SK-N-MC (cell line): ENCODE measurements at regions not wholly inside any gene's neighbourhood (a gene's known extent, or its start where the extent isn't known, plus 50 kb on each side); places are given as distances from the start of the nearest gene placed in this dataset.

ENCODE experiments used
- DNase-seq: peaks from one replicate; pipeline ENCODE4 v3.0.0-alpha.2; 2011; ENCODE audit warnings: low read depth, low spot score
- H3K27ac ChIP-seq: fragments of 200-600 bp; sonication (generic); 2 replicates; pipeline ENCODE4 v1.5.1; 2016; ENCODE audit warnings: mixed run types
- H3K36me3 ChIP-seq: fragments of 200-600 bp; sonication (generic); 2 replicates; pipeline ENCODE4 v1.6.1; 2017; ENCODE audit warnings: antibody characterized with exemption, low read length, mixed read lengths; ENCODE audit not compliant: insufficient read depth
- H3K4me3 ChIP-seq: fragments of 200-600 bp; sonication (generic); 2 replicates; pipeline ENCODE4 v1.5.1; 2016
- H3K9ac ChIP-seq: fragments of 200-600 bp; sonication (generic); 2 replicates; pipeline ENCODE4 v1.8.0; 2017; ENCODE audit warnings: mixed run types, mixed read lengths; ENCODE audit not compliant: insufficient read length
- H3K9me3 ChIP-seq: fragments of 200-600 bp; sonication (generic); 2 replicates; pipeline ENCODE4 v1.6.1; 2017; ENCODE audit warnings: low read depth, mild to moderate bottlenecking, antibody characterized with exemption, low read length, moderate library complexity, mixed read lengths
- EZH2 ChIP-seq: fragments of 200-600 bp; sonication (generic); IDR thresholded peaks from one replicate; pipeline ENCODE4 v1.6.1; 2017; ENCODE audit warnings: antibody characterized with exemption
- FOXP2 ChIP-seq: optimal IDR thresholded peaks from 2 replicates; pipeline ENCODE3; 2011; ENCODE audit warnings: mild to moderate bottlenecking, moderate library complexity; ENCODE audit not compliant: insufficient read depth; ENCODE audit errors: extremely low read length, control extremely low read depth
- POLR2AphosphoS5 ChIP-seq: IDR thresholded peaks from 2 replicates; pipeline ENCODE4 v1.6.1; 2012; ENCODE audit warnings: mild to moderate bottlenecking, low read depth, low read length, borderline replicate concordance

- H3K4me3 ChIP-seq = no peak overlapping the region
- no peaks in the 10 kb centered on the region for H3K9me3 ChIP-seq
- no peak overlapping the region for H3K27ac ChIP-seq
- H3K9ac ChIP-seq = no peak overlapping the region
- DNase-seq = no peak
- H3K36me3 ChIP-seq = no peaks in the 10 kb centered on the region
- TF ChIP-seq EZH2 (no peak), FOXP2 (no peak), POLR2AphosphoS5 (no peak)
Measured at GRCh38 chr13:24002206-24002815, 105.0 kb upstream of the C1QTNF9B start.

GRCh38 chr13:24004142-24004899 is 107.0 kb upstream of the C1QTNF9B start:
- no peak for DNase-seq
- H3K27ac ChIP-seq = no peak overlapping the region
- H3K36me3 ChIP-seq = no peaks in the 10 kb centered on the region
- no peak overlapping the region for H3K4me3 ChIP-seq
- no peak overlapping the region for H3K9ac ChIP-seq
- H3K9me3 ChIP-seq = no peaks in the 10 kb centered on the region
- TF ChIP-seq EZH2 (no peak), FOXP2 (no peak), POLR2AphosphoS5 (no peak)

GRCh38 chr13:24004971-24005370 is 107.7 kb upstream of the C1QTNF9B start:
- Histone ChIP-seq H3K4me3 (no peak overlapping the region), H3K9me3 (no peaks in the 10 kb centered on the region), H3K9ac (no peak overlapping the region), H3K27ac (no peak overlapping the region), H3K36me3 (no peaks in the 10 kb centered on the region)
- DNase-seq = no peak
- TF ChIP-seq POLR2AphosphoS5 = no peak
- no peak for TF ChIP-seq EZH2
- no peak for TF ChIP-seq FOXP2

GRCh38 chr13:24005755-24006281 is 108.5 kb upstream of the C1QTNF9B start:
- Histone ChIP-seq H3K4me3 (no peak overlapping the region), H3K9ac (no peak overlapping the region), H3K9me3 (no peaks in the 10 kb centered on the region), H3K36me3 (no peaks in the 10 kb centered on the region), H3K27ac (no peak overlapping the region)
- no peak for DNase-seq
- TF ChIP-seq POLR2AphosphoS5 (no peak), FOXP2 (no peak), EZH2 (no peak)

- Histone ChIP-seq H3K36me3 (no peaks in the 10 kb centered on the region), H3K9me3 (no peaks in the 10 kb centered on the region), H3K27ac (no peak overlapping the region), H3K9ac (no peak overlapping the region), H3K4me3 (no peak overlapping the region)
- no peak for DNase-seq
- no peak for TF ChIP-seq FOXP2
Measured at GRCh38 chr13:24006520-24007248, 109.4 kb upstream of the C1QTNF9B start.

GRCh38 chr13:24007979-24008620 is 110.8 kb upstream of the C1QTNF9B start:
- H3K27ac ChIP-seq = no peak overlapping the region
- no peak overlapping the region for H3K9ac ChIP-seq
- no peak for DNase-seq
- no peaks in the 10 kb centered on the region for H3K36me3 ChIP-seq
- no peak for TF ChIP-seq EZH2
- TF ChIP-seq POLR2AphosphoS5 = no peak
- TF ChIP-seq FOXP2 = no peak
- H3K4me3 ChIP-seq = no peak overlapping the region
- H3K9me3 ChIP-seq = no peaks in the 10 kb centered on the region

GRCh38 chr13:24008679-24009078 is 111.4 kb upstream of the C1QTNF9B start:
- Histone ChIP-seq H3K27ac (no peak overlapping the region), H3K9ac (no peak overlapping the region), H3K4me3 (no peak overlapping the region), H3K9me3 (no peaks in the 10 kb centered on the region), H3K36me3 (no peaks in the 10 kb centered on the region)
- DNase-seq = no peak
- TF ChIP-seq FOXP2 = no peak
- no peak for TF ChIP-seq POLR2AphosphoS5
- no peak for TF ChIP-seq EZH2

GRCh38 chr13:24011266-24011665 is 114.0 kb upstream of the C1QTNF9B start:
- Histone ChIP-seq H3K36me3 (no peaks in the 10 kb centered on the region), H3K27ac (no peak overlapping the region), H3K9me3 (no peaks in the 10 kb centered on the region), H3K4me3 (no peak overlapping the region), H3K9ac (no peak overlapping the region)
- TF ChIP-seq EZH2 = no peak
- TF ChIP-seq FOXP2 = no peak
- TF ChIP-seq POLR2AphosphoS5 = no peak
- no peak for DNase-seq

- Histone ChIP-seq H3K4me3 (no peak overlapping the region), H3K9ac (no peak overlapping the region), H3K36me3 (no peaks in the 10 kb centered on the region), H3K9me3 (no peaks in the 10 kb centered on the region), H3K27ac (no peak overlapping the region)
- no peak for TF ChIP-seq EZH2
- TF ChIP-seq FOXP2 = no peak
- TF ChIP-seq POLR2AphosphoS5 = no peak
- no peak for DNase-seq
Measured at GRCh38 chr13:24012648-24013047, 115.3 kb upstream of the C1QTNF9B start.
